Thoracic aorta (tissue), 2 donors: ENCODE measurements at regions not wholly inside any gene's neighbourhood (a gene's known extent, or its start where the extent isn't known, plus 50 kb on each side); places are given as distances from the start of the nearest gene placed in this dataset.

Source experiments
- ATAC-seq: fragments of 150-250 bp; one replicate; pipeline ENCODE4 v1.8.0; 2017; ENCODE audit warnings: low read depth; ENCODE audit not compliant: insufficient number of reproducible peaks, low FRiP score
- DNase-seq: peaks from one replicate; pipeline ENCODE4 v3.0.0-alpha.2; 2020; ENCODE audit warnings: low spot score
- H3K27ac ChIP-seq, 2 donors: fragments of 200-600 bp; sonication (generic); 1 replicate in 1 of 2; 2 replicates in 1 of 2; pipeline ENCODE4 v1.5.1; 2016; ENCODE audit warnings: mild to moderate bottlenecking in 2 of 2, moderate library complexity in 2 of 2
- H3K27me3 ChIP-seq: fragments of 200-600 bp; sonication (generic); replicated peaks from 2 replicates; pipeline ENCODE4 v1.6.0; 2016; ENCODE audit warnings: mild to moderate bottlenecking; ENCODE audit not compliant: insufficient read depth
- H3K36me3 ChIP-seq: fragments of 200-600 bp; sonication (generic); one replicate; pipeline ENCODE4 v1.5.1; 2016
- H3K4me1 ChIP-seq, 2 donors: fragments of 200-600 bp; sonication (generic); 1 replicate in 1 of 2; 2 replicates in 1 of 2; pipeline versions ENCODE4 v1.5.1 to v1.6.0; 2016; ENCODE audit warnings: low read depth in 2 of 2, mild to moderate bottlenecking in 1 of 2; ENCODE audit not compliant: control insufficient read depth in 1 of 2
- H3K4me3 ChIP-seq: fragments of 200-600 bp; sonication (generic); 2 replicates; pipeline ENCODE4 v1.5.1; 2016; ENCODE audit warnings: mild to moderate bottlenecking
- H3K9me3 ChIP-seq: fragments of 200-600 bp; sonication (generic); 2 replicates; pipeline ENCODE4 v1.5.1; 2016
- TF ChIP-seq, protein P1 (sequence below): fragments of 200-600 bp; sonication (generic); IDR thresholded peaks from one replicate; pipeline ENCODE4 v1.5.1; 2019; ENCODE audit warnings: antibody characterized with exemption

DNA sequence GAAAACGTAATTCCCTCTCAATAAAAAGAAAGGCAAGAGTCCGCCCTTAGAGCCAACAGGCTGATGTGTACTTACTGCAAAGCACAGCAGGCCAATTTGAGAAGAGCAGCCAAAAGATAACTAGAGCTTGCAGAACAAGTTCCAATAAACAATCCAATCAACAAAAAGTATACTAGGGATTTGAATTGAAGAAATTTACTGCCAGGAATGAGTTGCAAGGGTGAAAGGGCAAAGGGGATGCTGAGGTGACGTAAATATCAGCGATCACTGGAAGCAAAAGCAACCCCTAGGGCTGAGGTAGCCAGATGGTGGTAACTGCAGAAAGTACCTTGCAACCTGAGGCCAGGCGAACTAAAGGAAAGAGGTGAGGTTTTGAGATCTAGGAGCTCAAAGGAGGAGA is 152.1 kb upstream of the TENM3 start:
- no peaks in the 10 kb centered on the region for H3K27me3 ChIP-seq
- DNase-seq (no peak), ATAC-seq (no peak)
- H3K27ac ChIP-seq = no peak overlapping the region
- no peaks in the 10 kb centered on the region for H3K36me3 ChIP-seq
- TF ChIP-seq, protein P1, sequence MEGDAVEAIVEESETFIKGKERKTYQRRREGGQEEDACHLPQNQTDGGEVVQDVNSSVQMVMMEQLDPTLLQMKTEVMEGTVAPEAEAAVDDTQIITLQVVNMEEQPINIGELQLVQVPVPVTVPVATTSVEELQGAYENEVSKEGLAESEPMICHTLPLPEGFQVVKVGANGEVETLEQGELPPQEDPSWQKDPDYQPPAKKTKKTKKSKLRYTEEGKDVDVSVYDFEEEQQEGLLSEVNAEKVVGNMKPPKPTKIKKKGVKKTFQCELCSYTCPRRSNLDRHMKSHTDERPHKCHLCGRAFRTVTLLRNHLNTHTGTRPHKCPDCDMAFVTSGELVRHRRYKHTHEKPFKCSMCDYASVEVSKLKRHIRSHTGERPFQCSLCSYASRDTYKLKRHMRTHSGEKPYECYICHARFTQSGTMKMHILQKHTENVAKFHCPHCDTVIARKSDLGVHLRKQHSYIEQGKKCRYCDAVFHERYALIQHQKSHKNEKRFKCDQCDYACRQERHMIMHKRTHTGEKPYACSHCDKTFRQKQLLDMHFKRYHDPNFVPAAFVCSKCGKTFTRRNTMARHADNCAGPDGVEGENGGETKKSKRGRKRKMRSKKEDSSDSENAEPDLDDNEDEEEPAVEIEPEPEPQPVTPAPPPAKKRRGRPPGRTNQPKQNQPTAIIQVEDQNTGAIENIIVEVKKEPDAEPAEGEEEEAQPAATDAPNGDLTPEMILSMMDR = no peak
- no peaks in the 10 kb centered on the region for H3K4me1 ChIP-seq
- no peak overlapping the region for H3K4me3 ChIP-seq
- no peaks in the 10 kb centered on the region for H3K9me3 ChIP-seq

- TF ChIP-seq, protein P1 = no peak
- no peaks in the 10 kb centered on the region for H3K4me1 ChIP-seq
- no peak for ATAC-seq
Observed at GRCh38 chr4:182093431-182093831, 149.8 kb upstream of the TENM3 start.

GRCh38 chr4:182093935-182094334 is 149.3 kb upstream of the TENM3 start:
- Histone ChIP-seq H3K36me3 (no peaks in the 10 kb centered on the region), H3K27ac (no peak overlapping the region), H3K4me3 (no peak overlapping the region), H3K27me3 (no peaks in the 10 kb centered on the region), H3K9me3 (no peaks in the 10 kb centered on the region), H3K4me1 (no peaks in the 10 kb centered on the region)
- no peak for DNase-seq
- ATAC-seq = no peak
- TF ChIP-seq, protein P1 = no peak

More at GRCh38 chr4:182093431-182093831, 149.8 kb upstream of the TENM3 start:
- Histone ChIP-seq H3K4me3 (no peak overlapping the region), H3K9me3 (no peaks in the 10 kb centered on the region), H3K27ac (no peak overlapping the region), H3K27me3 (no peaks in the 10 kb centered on the region), H3K36me3 (no peaks in the 10 kb centered on the region)
- DNase-seq = no peak

GRCh38 chr4:182101618-182102017 is 141.6 kb upstream of the TENM3 start:
- Histone ChIP-seq H3K4me3 (no peak overlapping the region), H3K36me3 (no peaks in the 10 kb centered on the region), H3K4me1 (no peaks in the 10 kb centered on the region), H3K9me3 (no peaks in the 10 kb centered on the region), H3K27me3 (no peaks in the 10 kb centered on the region), H3K27ac (no peak overlapping the region)
- TF ChIP-seq, protein P1 = no peak
- ATAC-seq (no peak), DNase-seq (no peak)

DNA sequence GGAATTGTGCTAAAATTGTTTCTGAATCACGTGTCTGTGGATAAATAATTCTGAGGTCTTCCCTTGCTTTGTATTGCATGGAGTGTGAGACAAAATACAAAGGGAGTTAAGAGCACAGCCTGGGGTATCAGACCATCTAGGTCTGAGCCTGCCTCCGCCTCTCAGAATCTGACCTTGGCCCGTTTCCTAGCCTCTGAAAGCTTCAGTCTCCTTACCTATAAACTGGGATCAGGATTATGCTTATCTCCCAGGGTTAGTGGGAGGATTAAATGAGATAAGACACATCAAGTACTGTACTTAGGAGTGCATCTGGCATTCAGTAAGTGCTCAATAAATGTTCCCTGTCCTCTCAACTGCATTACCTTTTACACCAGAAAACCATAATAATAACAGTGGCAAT is 140.6 kb upstream of the TENM3 start:
- TF ChIP-seq, protein P1 = no peak
- ATAC-seq = no peak
- Histone ChIP-seq H3K4me3 (no peak overlapping the region), H3K27ac (no peak overlapping the region), H3K27me3 (no peaks in the 10 kb centered on the region), H3K9me3 (no peaks in the 10 kb centered on the region), H3K36me3 (no peaks in the 10 kb centered on the region), H3K4me1 (no peaks in the 10 kb centered on the region)
- no peak for DNase-seq
